Right hindlimb (tissue), 1 donor: ENCODE measurements at regions not wholly inside any gene's neighbourhood (a gene's known extent, or its start where the extent isn't known, plus 50 kb on each side); places are given as distances from the start of the nearest gene placed in this dataset.

ENCODE experiments used
- DNase-seq: peaks from one replicate; pipeline ENCODE4 v3.0.0-alpha.2; 2018

- DNase-seq, result no peak
These were observed 373.1 kb upstream of the SYT4 start for GRCh38 chr18:43650426-43650825.

- no peak for DNase-seq
These were observed 373.8 kb upstream of the SYT4 start for GRCh38 chr18:43651057-43651456.

- no peak for DNase-seq
These were observed 379.3 kb upstream of the SYT4 start for GRCh38 chr18:43656547-43656946.

- DNase-seq, result no peak
These were observed 384.3 kb upstream of the SYT4 start for GRCh38 chr18:43661570-43661969.

- DNase-seq, result no peak
These were observed 385.4 kb upstream of the SYT4 start for GRCh38 chr18:43662657-43663056.

GRCh38 chr18:43663159-43663558 is 385.9 kb upstream of the SYT4 start:
- DNase-seq, result no peak

- no peak for DNase-seq
These were observed 387.3 kb upstream of the SYT4 start for GRCh38 chr18:43664487-43665008.

GRCh38 chr18:43665105-43665788 is 388.0 kb upstream of the SYT4 start:
- no peak for DNase-seq

GRCh38 chr18:43668866-43669265 is 391.6 kb upstream of the SYT4 start:
- no peak for DNase-seq

GRCh38 chr18:43671431-43671830 is 394.1 kb upstream of the SYT4 start:
- DNase-seq, result no peak

- no peak for DNase-seq
These were observed 402.8 kb upstream of the SYT4 start for GRCh38 chr18:43680096-43680495.

- no peak for DNase-seq
These were observed 404.4 kb upstream of the SYT4 start for GRCh38 chr18:43681661-43682060.

- DNase-seq, result no peak
These were observed 404.9 kb upstream of the SYT4 start for GRCh38 chr18:43682196-43682595.

- no peak for DNase-seq
These were observed 409.4 kb upstream of the SYT4 start for GRCh38 chr18:43686709-43687108.

- no peak for DNase-seq
These were observed 414.9 kb upstream of the SYT4 start for GRCh38 chr18:43692099-43692690.

- DNase-seq, result no peak
These were observed 425.1 kb upstream of the SYT4 start for GRCh38 chr18:43702399-43702798.

GRCh38 chr18:43703050-43703449 is 425.8 kb upstream of the SYT4 start:
- DNase-seq, result no peak

GRCh38 chr18:43705850-43706249 is 428.6 kb upstream of the SYT4 start:
- no peak for DNase-seq

GRCh38 chr18:43710135-43710534 is 432.8 kb upstream of the SYT4 start:
- no peak for DNase-seq

GRCh38 chr18:43714343-43715010 is 437.2 kb upstream of the SYT4 start:
- DNase-seq, result no peak

GRCh38 chr18:43719267-43719795 is 442.0 kb upstream of the SYT4 start:
- DNase-seq, result no peak

- no peak for DNase-seq
These were observed 442.8 kb upstream of the SYT4 start for GRCh38 chr18:43720041-43720440.

GRCh38 chr18:43735570-43735969 is 458.3 kb upstream of the SYT4 start:
- DNase-seq, result no peak
